Panc1 (cell line): ENCODE measurements at regions not wholly inside any gene's neighbourhood (a gene's known extent, or its start where the extent isn't known, plus 50 kb on each side); places are given as distances from the start of the nearest gene placed in this dataset.

ENCODE experiments used
- ATAC-seq: fragments of 200-7000 bp; cut with Tn5 transposase; 2 replicates; pipeline ENCODE4 v1.9.1; 2020; ENCODE audit warnings: mild to moderate bottlenecking, moderate library complexity
- BruUV-seq: library from RNA; stranded (reverse); fragments of 400-500 nt; replicated peaks from 2 replicates; lab custom pipeline; 2021; lab: Mats Ljungman, UMichigan
- CTCF ChIA-PET: fragments of 300-600 bp; sonication (Branson Sonifier 250); formaldehyde crosslinking; loops from one replicate; lab custom pipeline; 2022; ENCODE audit warnings: antibody characterized with exemption; lab: Charles Lee
- POLR2A ChIA-PET: fragments of 300-600 bp; sonication (Branson Sonifier 250); formaldehyde crosslinking; loops from one replicate; lab custom pipeline; 2022; ENCODE audit warnings: antibody characterized with exemption; lab: Charles Lee
- DNase-seq: peaks from one replicate; pipeline ENCODE4 v3.0.0-alpha.2; 2010; ENCODE audit warnings: low read depth, low spot score
- H3K27ac ChIP-seq: 2 replicates; pipeline ENCODE4 v1.5.1; 2011; ENCODE audit warnings: mild to moderate bottlenecking, low read length, inconsistent platforms
- H3K27me3 ChIP-seq: fragments of 200-500 bp; sonication (Bioruptor generic); 2 replicates; pipeline ENCODE4 v1.6.0; 2014; ENCODE audit warnings: low read length, inconsistent platforms; ENCODE audit not compliant: control insufficient read depth, insufficient read depth
- H3K36me3 ChIP-seq: fragments of 200-500 bp; sonication (Bioruptor generic); 2 replicates; pipeline ENCODE4 v1.5.1; 2014; ENCODE audit warnings: inconsistent platforms, mild to moderate bottlenecking, low read length, moderate library complexity; ENCODE audit not compliant: control insufficient read depth, insufficient read depth
- H3K4me1 ChIP-seq: 2 replicates; pipeline ENCODE4 v1.5.1; 2011; ENCODE audit warnings: inconsistent platforms, mild to moderate bottlenecking, low read length, moderate library complexity; ENCODE audit not compliant: control insufficient read depth, insufficient read depth
- H3K4me3 ChIP-seq, 2 experiments: 2 replicates each; pipeline ENCODE4 v1.5.1; 2011 to 2012; ENCODE audit warnings: low read depth in 2 of 2, low read length in 2 of 2, mild to moderate bottlenecking in 2 of 2, inconsistent platforms in 1 of 2, moderate library complexity in 1 of 2
- H3K9me3 ChIP-seq: fragments of 200-500 bp; sonication (Bioruptor generic); 2 replicates; pipeline ENCODE4 v1.5.1; 2014; ENCODE audit warnings: low read depth, mild to moderate bottlenecking, inconsistent platforms, low read length, moderate library complexity; ENCODE audit not compliant: control insufficient read depth, insufficient read depth
- CTCF ChIP-seq: fragments of 450-650 bp; IDR thresholded peaks from 2 replicates; pipeline ENCODE4 v1.5.1; 2017; ENCODE audit warnings: mild to moderate bottlenecking
- POLR2AphosphoS5 ChIP-seq: IDR thresholded peaks from 2 replicates; pipeline ENCODE4 v1.6.1; 2012; ENCODE audit warnings: mild to moderate bottlenecking, low read depth, low read length, moderate library complexity
- SIN3A ChIP-seq: IDR thresholded peaks from 2 replicates; pipeline ENCODE4 v1.6.1; 2012; ENCODE audit warnings: low read depth, mild to moderate bottlenecking, low read length, moderate library complexity, borderline replicate concordance; ENCODE audit not compliant: insufficient read depth
- TCF7L2 ChIP-seq: IDR thresholded peaks from 2 replicates; pipeline ENCODE4 v1.6.1; 2011; ENCODE audit warnings: mild to moderate bottlenecking, low read depth, low read length, inconsistent platforms
- in situ Hi-C: cut with HindIII; loops from 2 replicates; pipeline ENCODE4 v1.10.0; 2016; ENCODE audit warnings: low sequenced_read_pairs, low pct_unique_long_range_greater_than_20kb
- intact Hi-C: fragments of 100-400 bp; cut with micrococcal nuclease; formaldehyde crosslinking; loops from one replicate; pipeline ENCODE4 v1.10.0; 2022; ENCODE audit not compliant: unreplicated experiment
- TF ChIP-seq, protein P1 (sequence below), 2 experiments: IDR thresholded peaks; 2 replicates each; pipeline ENCODE4 v1.6.1; 2011 to 2012; ENCODE audit warnings: low read depth in 2 of 2, control low read depth in 1 of 2, low read length in 1 of 2, mild to moderate bottlenecking in 1 of 2, moderate library complexity in 1 of 2; ENCODE audit not compliant: insufficient read depth in 1 of 2

- intact Hi-C loops = loop anchor here (5.0 kb wide), 1 partner anchor 63 kb away; no protein-coding TSS in a partner anchor
- CTCF ChIA-PET = no interaction called here
- TF ChIP-seq, protein P1, sequence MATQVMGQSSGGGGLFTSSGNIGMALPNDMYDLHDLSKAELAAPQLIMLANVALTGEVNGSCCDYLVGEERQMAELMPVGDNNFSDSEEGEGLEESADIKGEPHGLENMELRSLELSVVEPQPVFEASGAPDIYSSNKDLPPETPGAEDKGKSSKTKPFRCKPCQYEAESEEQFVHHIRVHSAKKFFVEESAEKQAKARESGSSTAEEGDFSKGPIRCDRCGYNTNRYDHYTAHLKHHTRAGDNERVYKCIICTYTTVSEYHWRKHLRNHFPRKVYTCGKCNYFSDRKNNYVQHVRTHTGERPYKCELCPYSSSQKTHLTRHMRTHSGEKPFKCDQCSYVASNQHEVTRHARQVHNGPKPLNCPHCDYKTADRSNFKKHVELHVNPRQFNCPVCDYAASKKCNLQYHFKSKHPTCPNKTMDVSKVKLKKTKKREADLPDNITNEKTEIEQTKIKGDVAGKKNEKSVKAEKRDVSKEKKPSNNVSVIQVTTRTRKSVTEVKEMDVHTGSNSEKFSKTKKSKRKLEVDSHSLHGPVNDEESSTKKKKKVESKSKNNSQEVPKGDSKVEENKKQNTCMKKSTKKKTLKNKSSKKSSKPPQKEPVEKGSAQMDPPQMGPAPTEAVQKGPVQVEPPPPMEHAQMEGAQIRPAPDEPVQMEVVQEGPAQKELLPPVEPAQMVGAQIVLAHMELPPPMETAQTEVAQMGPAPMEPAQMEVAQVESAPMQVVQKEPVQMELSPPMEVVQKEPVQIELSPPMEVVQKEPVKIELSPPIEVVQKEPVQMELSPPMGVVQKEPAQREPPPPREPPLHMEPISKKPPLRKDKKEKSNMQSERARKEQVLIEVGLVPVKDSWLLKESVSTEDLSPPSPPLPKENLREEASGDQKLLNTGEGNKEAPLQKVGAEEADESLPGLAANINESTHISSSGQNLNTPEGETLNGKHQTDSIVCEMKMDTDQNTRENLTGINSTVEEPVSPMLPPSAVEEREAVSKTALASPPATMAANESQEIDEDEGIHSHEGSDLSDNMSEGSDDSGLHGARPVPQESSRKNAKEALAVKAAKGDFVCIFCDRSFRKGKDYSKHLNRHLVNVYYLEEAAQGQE (IDR thresholded peaks at IDR 0.05; ENCODE audit: insufficient read depth in 1 of 2, low read depth in 2 of 2, low read length in 1 of 2) = no peak
- TF ChIP-seq CTCF (no peak), SIN3A (no peak), TCF7L2 (no peak), POLR2AphosphoS5 (no peak)
- no peaks in the 10 kb centered on the region for H3K36me3 ChIP-seq
- peaks cover 3% of the 10 kb centered on the region; the same call in 1 of the 2 replicates for H3K27me3 ChIP-seq
- BruUV-seq = no TSS peak
- H3K4me1 ChIP-seq = no peaks in the 10 kb centered on the region
- ATAC-seq (no peak), DNase-seq (no peak)
- no peak overlapping the region for H3K4me3 ChIP-seq
- H3K9me3 ChIP-seq = no peaks in the 10 kb centered on the region
- no peak overlapping the region for H3K27ac ChIP-seq
- in situ Hi-C loops = no loop called here
- POLR2A ChIA-PET = no interaction called here
These were observed 108.0 kb downstream of the MFSD1 start for GRCh38 chr3:158909870-158910269.

- Histone ChIP-seq H3K27me3 (0 out of 2 replicates have a peak, but pooled peaks cover 3% of the 10 kb centered on the region), H3K9me3 (no peaks in the 10 kb centered on the region), H3K4me1 (no peaks in the 10 kb centered on the region), H3K4me3 (no peak overlapping the region), H3K27ac (no peak overlapping the region), H3K36me3 (no peaks in the 10 kb centered on the region)
- CTCF ChIA-PET = no interaction called here
- TF ChIP-seq POLR2AphosphoS5 (no peak), SIN3A (no peak), CTCF (no peak), TCF7L2 (no peak)
- TF ChIP-seq, protein P1 (IDR thresholded peaks at IDR 0.05; ENCODE audit: insufficient read depth in 1 of 2, low read depth in 2 of 2, low read length in 1 of 2) = no peak
- intact Hi-C loops (loop anchor here (5.0 kb wide), 1 partner anchor 64 kb away; no protein-coding TSS in a partner anchor), in situ Hi-C loops (no loop called here)
- no peak for DNase-seq
- POLR2A ChIA-PET = no interaction called here
- BruUV-seq = no TSS peak
- no peak for ATAC-seq
These were observed 109.7 kb downstream of the MFSD1 start for GRCh38 chr3:158911586-158911985.
